GM12891 (cell line): ENCODE measurements at regions not wholly inside any gene's neighbourhood (a gene's known extent, or its start where the extent isn't known, plus 50 kb on each side); places are given as distances from the start of the nearest gene placed in this dataset.

Experiments used
- DNase-seq: peaks from one replicate; pipeline ENCODE4 v3.0.0; 2011; ENCODE audit warnings: low spot score; ENCODE audit not compliant: insufficient read length
- FAIRE-seq: peaks from 2 replicates; lab custom pipeline; 2011; peaks lifted over from hg19 to GRCh38; lab: Jason Lieb, UNC
- PAX5 ChIP-seq: IDR thresholded peaks from 2 replicates; pipeline ENCODE4 v1.6.1; 2011; ENCODE audit warnings: low read length, moderate library complexity, mild to moderate bottlenecking; ENCODE audit not compliant: insufficient read depth, severe bottlenecking
- POLR2A ChIP-seq: IDR thresholded peaks from 2 replicates; pipeline ENCODE4 v1.6.1; 2011; ENCODE audit warnings: low read depth, low read length, control low read depth
- POLR2AphosphoS5 ChIP-seq: IDR thresholded peaks from 2 replicates; pipeline ENCODE4 v1.6.1; 2011; ENCODE audit warnings: low read depth, low read length, control low read depth
- POU2F2 ChIP-seq: IDR thresholded peaks from 2 replicates; pipeline ENCODE4 v1.6.1; 2011; ENCODE audit warnings: low read depth, mild to moderate bottlenecking, control low read depth, low read length, moderate library complexity
- SPI1 ChIP-seq: IDR thresholded peaks from 2 replicates; pipeline ENCODE4 v1.6.1; 2011; ENCODE audit warnings: low read depth, low read length, control low read depth
- TAF1 ChIP-seq: IDR thresholded peaks from 2 replicates; pipeline ENCODE4 v1.6.1; 2011; ENCODE audit warnings: low read depth, low read length, control low read depth

- TF ChIP-seq POLR2A (no peak), SPI1 (no peak), POU2F2 (no peak), PAX5 (no peak), TAF1 (no peak), POLR2AphosphoS5 (no peak)
- FAIRE-seq, result no peak
- no peak for DNase-seq
Observed at GRCh38 chr14:40410708-40411107, 978.5 kb upstream of the FBXO33 start.

GRCh38 chr14:40402957-40403356, 970.7 kb upstream of the FBXO33 start:
- FAIRE-seq (no peak), DNase-seq (no peak)
- TF ChIP-seq SPI1 (no peak), PAX5 (no peak), POU2F2 (no peak)

- no peak for FAIRE-seq
- no peak for DNase-seq
- TF ChIP-seq POLR2A (no peak), TAF1 (no peak), SPI1 (no peak), POU2F2 (no peak), POLR2AphosphoS5 (no peak), PAX5 (no peak)
Observed at GRCh38 chr14:40398981-40399380, 966.7 kb upstream of the FBXO33 start.

GRCh38 chr14:40394634-40395340, 962.6 kb upstream of the FBXO33 start:
- TF ChIP-seq TAF1 (no peak), POU2F2 (no peak), PAX5 (no peak), POLR2A (no peak), SPI1 (no peak), POLR2AphosphoS5 (no peak)
- DNase-seq (no peak), FAIRE-seq (no peak)

GRCh38 chr14:40393143-40393542, 960.9 kb upstream of the FBXO33 start:
- FAIRE-seq (no peak), DNase-seq (no peak)
- no peak for TF ChIP-seq POLR2A
- no peak for TF ChIP-seq PAX5
- TF ChIP-seq SPI1, result no peak
- TF ChIP-seq POLR2AphosphoS5, result no peak
- no peak for TF ChIP-seq POU2F2
- TF ChIP-seq TAF1, result no peak

GRCh38 chr14:40386433-40386832, 954.2 kb upstream of the FBXO33 start:
- DNase-seq (no peak), FAIRE-seq (no peak)
- no peak for TF ChIP-seq PAX5
- TF ChIP-seq POU2F2, result no peak
- TF ChIP-seq SPI1, result no peak
- TF ChIP-seq POLR2AphosphoS5, result no peak
- no peak for TF ChIP-seq TAF1
- TF ChIP-seq POLR2A, result no peak

GRCh38 chr14:40374221-40374620, 942.0 kb upstream of the FBXO33 start:
- no peak for TF ChIP-seq POLR2A
- DNase-seq (no peak), FAIRE-seq (no peak)

GRCh38 chr14:40371011-40371410, 938.8 kb upstream of the FBXO33 start:
- FAIRE-seq, result no peak
- TF ChIP-seq POLR2A, result no peak
- TF ChIP-seq POLR2AphosphoS5, result no peak
- no peak for TF ChIP-seq POU2F2
- TF ChIP-seq SPI1, result no peak
- no peak for TF ChIP-seq TAF1
- TF ChIP-seq PAX5, result no peak
- no peak for DNase-seq

- TF ChIP-seq POLR2A, result no peak
- no peak for TF ChIP-seq POLR2AphosphoS5
- TF ChIP-seq POU2F2, result no peak
- TF ChIP-seq PAX5, result no peak
- TF ChIP-seq TAF1, result no peak
- no peak for TF ChIP-seq SPI1
- no peak for FAIRE-seq
- DNase-seq, result no peak
Observed at GRCh38 chr14:40368314-40368713, 936.1 kb upstream of the FBXO33 start.

GRCh38 chr14:40367717-40368116, 935.5 kb upstream of the FBXO33 start:
- TF ChIP-seq SPI1, result no peak
- no peak for TF ChIP-seq TAF1
- TF ChIP-seq POLR2A, result no peak
- no peak for TF ChIP-seq POU2F2
- no peak for TF ChIP-seq PAX5
- no peak for TF ChIP-seq POLR2AphosphoS5
- DNase-seq (no peak), FAIRE-seq (no peak)
